NAMALWA (cell line): ENCODE measurements at regions not wholly inside any gene's neighbourhood (a gene's known extent, or its start where the extent isn't known, plus 50 kb on each side); places are given as distances from the start of the nearest gene placed in this dataset.

Experiments
- DNase-seq: peaks from one replicate; pipeline ENCODE4 v3.0.0-alpha.2; 2015; ENCODE audit warnings: low spot score

DNA sequence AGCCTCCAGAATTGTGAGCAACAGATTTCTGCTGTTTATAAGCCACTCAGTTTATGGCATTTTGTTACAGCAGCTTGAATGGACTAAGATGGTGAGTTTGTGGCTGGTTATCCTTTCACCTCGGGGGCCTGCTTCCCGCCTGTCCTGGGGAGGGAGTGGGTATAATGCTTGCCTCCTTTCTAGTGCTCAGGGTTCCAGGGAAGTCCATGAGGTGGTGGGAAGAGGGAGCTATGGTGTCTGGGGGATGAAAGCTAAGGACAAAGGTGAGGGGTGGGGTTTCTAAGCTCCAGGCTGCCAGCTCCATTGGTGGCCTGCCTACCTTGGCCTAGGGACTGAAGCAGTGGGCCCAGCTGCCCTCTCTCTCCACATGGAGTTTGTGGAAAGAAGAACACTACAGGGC, 50.2 kb upstream of the SDK2 start:
- DNase-seq: no peak

GRCh38 chr17:73695035-73695738, 50.9 kb upstream of the SDK2 start:
- DNase-seq: no peak

DNA sequence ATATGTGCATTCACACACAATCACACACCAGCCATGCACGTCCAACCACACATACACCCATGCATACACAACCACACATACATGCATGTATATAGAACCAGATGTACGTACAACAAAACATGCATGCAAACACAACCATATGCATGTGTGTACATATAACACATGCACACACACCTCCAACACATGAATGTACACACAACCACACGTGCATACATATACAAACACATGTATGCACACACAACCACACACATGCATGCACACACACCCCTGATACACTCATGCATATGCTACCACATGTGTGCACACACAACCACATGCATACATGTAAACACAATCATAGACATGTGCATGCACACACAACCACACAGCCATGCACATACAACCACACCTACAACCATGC, 52.0 kb upstream of the SDK2 start:
- no peak for DNase-seq

DNA sequence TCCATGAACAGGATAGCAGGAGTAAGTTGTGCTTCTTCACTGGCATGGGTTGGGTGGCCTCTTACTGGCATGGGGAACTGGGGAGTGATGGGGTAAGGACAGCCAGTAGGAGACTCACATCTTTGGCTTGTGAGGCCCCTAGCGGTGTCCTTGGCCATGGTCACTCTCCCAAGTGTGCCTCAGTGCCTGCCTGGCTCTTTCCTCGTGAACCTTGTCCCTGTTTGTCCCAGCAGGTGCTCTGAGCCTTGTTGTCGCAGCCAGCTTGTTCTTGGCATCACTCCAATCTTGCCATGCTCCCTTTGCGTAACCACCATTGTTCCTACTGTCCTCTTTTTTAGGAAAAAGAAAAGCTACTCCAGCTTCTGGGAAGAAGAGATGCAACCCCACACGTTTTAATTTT, 53.6 kb upstream of the SDK2 start:
- DNase-seq: no peak

GRCh38 chr17:73698966-73699365, 54.7 kb upstream of the SDK2 start:
- DNase-seq: no peak

GRCh38 chr17:73701701-73702100, 57.5 kb upstream of the SDK2 start:
- no peak for DNase-seq

- DNase-seq: no peak
Observed at GRCh38 chr17:73703192-73703591, 58.9 kb upstream of the SDK2 start.

GRCh38 chr17:73703917-73704316, 59.7 kb upstream of the SDK2 start:
- no peak for DNase-seq

- no peak for DNase-seq
Observed at GRCh38 chr17:73705594-73705993, 61.3 kb upstream of the SDK2 start.

DNA sequence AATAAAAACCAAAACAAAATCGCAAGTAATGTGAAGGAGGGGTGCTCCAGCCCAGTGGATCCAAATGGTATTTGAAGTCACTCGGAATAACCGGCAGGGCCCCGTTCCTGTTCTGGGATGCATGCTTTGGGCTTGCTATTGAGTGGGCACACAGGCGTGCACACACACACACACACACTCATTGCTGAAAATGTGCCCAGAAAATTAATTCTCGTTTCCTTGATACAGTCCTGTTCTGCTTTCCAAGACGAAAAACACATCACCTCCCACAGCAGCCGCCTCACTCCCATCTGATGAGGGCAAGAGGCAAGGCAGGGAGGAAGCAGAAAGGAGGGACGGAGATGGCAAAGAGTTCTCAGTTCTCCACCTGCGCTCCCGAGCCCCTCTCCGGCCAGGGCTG, 62.2 kb upstream of the SDK2 start:
- DNase-seq: no peak

- DNase-seq: no peak
Observed at GRCh38 chr17:73706858-73707257, 62.6 kb upstream of the SDK2 start.

DNA sequence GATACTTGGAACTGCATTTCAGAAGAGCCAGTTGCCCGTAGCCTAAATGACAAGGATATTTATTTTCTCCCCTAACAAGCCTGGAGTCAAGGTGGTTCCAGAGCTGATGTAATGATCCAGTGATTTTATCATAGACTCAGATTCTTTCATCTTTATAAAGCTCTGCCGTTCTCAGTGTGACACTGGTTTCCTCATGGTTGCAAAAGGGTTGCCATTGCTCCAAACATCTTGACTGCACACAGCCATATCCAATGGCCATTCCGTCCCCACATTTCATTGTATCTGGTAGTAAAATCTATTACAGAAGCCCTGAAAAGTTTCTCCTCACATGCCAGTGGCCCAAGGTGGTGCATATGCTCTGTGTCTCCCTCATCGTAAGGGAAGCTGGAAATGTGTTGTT, 63.1 kb upstream of the SDK2 start:
- no peak for DNase-seq

DNA sequence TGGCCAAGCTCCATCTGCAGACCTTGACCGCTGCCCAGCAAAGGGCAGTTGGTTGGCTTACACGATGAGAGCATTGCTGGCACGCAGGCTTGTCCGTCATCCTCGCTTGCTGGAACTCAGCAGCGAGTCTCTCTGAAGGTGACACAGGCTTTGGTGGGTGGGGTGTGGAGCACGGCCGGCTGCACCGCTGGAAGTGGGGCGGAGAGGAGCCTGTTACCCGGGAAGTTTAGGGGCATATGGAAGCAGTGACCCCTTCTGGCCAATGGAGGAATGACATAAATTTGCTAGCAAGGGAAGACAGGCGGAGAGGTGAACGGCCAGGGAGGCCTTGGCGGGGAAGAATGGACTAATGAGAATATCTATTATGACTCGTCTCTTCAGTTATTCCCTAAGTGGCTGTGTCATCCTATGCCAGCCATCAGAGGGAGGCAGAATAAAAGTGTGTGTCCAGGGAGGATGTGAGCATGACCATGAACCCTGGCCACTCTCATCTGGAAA, 65.9 kb upstream of the SDK2 start:
- DNase-seq: peak; percentile 49

DNA sequence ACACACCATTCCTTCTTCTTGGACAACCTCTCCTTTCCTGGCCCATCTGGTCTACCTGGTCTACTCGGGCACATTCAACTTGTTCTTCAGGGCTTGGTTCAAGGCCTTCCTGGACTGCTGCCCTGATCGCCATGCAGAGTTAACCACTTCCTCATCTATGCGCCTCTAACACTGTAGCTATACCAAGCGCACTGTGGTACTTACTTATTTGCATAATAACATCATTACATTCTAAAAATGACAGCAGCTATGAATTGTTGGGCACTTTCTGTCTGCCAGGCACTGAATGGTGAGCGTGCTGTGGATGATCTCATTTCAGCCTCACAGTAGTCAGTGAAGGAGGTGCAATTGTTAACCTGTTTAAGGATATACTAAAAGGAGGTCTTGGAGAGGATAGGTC, 66.9 kb upstream of the SDK2 start:
- peak; percentile 72 for DNase-seq

GRCh38 chr17:73711916-73712315, 67.7 kb upstream of the SDK2 start:
- no peak for DNase-seq

DNA sequence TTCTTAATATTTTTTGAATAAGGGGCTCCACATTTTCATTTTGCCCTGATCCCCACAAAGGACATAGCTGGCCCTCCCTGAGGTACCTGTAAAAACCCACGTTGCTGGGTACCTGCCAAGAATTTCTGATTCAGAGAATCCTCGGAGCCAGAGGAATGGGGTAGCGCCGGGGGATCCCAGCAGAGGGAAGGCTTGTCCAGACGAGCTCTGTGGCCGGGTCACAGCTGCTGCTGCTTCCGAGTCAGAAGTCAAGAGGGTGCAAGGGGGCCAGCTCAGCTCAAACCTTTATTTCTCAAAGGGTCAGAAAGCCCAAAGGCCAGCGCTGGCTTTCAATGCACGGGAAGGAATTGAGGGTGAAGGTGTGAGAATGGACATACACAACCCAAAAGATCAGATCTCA, 68.9 kb upstream of the SDK2 start:
- no peak for DNase-seq

GRCh38 chr17:73715769-73716168, 71.5 kb upstream of the SDK2 start:
- no peak for DNase-seq

- no peak for DNase-seq
Observed at GRCh38 chr17:73717690-73718089, 73.4 kb upstream of the SDK2 start.

GRCh38 chr17:73718362-73718761, 74.1 kb upstream of the SDK2 start:
- no peak for DNase-seq

DNA sequence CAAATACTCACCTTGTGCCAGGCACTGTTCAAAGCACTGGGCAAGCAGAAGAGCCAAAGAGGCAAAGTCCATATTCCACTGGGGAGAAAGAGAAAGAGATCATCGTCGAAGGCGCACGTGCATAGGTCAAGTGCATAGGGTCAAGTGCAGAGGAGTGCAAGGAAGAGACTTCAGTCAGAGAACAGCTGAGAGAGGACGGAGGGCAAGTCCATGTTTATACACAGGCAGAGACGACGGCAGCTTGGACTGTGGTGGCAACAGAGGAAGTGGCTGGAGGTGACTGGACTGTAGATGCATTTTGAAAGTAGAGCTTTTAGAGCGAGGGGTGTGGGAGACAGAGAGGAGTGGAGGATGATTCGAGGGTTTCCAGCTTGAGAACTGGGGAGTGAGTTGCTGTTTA, 74.7 kb upstream of the SDK2 start:
- no peak for DNase-seq

GRCh38 chr17:73719588-73720071, 75.4 kb upstream of the SDK2 start:
- DNase-seq: no peak

- no peak for DNase-seq
Observed at GRCh38 chr17:73720187-73720834, 76.1 kb upstream of the SDK2 start.

- peak; percentile 19 for DNase-seq
Observed at GRCh38 chr17:73722165-73722564, 77.9 kb upstream of the SDK2 start.

DNA sequence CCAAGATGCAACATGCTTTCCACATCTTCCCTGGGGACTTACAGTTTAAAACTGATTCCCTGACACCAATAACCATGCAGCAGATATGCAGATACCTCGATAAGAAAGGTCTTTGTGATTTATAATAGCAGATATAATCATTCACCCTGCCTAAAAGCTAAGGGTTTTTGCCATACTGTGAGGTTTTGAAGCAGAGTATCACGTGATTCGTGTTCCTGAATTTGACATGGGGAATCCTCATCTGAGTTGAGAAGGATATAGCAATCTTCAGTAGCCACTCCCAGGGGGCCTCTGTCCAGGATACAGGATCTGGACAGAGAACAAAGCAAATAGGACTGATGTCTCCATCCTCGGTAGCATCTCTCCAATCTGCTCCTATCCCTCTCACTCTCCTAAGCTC, 79.1 kb upstream of the SDK2 start:
- no peak for DNase-seq
